Liver (tissue), 8 donors: ENCODE measurements at regions not wholly inside any gene's neighbourhood (a gene's known extent, or its start where the extent isn't known, plus 50 kb on each side); places are given as distances from the start of the nearest gene placed in this dataset.

Experiments used
- DNase-seq: peaks from one replicate; pipeline ENCODE4 v3.0.0-alpha.2; 2017; ENCODE audit warnings: low spot score
- H3K27ac ChIP-seq, 2 donors: one replicate each; pipeline ENCODE4 v1.7.0; 2013; ENCODE audit warnings: inconsistent platforms in 2 of 2, low read length in 2 of 2, control low read depth in 1 of 2, low read depth in 1 of 2, mild to moderate bottlenecking in 1 of 2
- H3K27me3 ChIP-seq, 4 donors: one replicate each; pipeline versions ENCODE4 v1.6.1 to v1.7.0; 2013; ENCODE audit warnings: low read length in 3 of 4, inconsistent platforms in 1 of 4, mild to moderate bottlenecking in 1 of 4, moderate library complexity in 1 of 4; ENCODE audit not compliant: control insufficient read depth in 4 of 4, insufficient read depth in 4 of 4
- H3K36me3 ChIP-seq, 4 donors: one replicate each; pipeline versions ENCODE4 v1.6.1 to v1.7.0; 2013; ENCODE audit warnings: low read length in 3 of 4, mild to moderate bottlenecking in 3 of 4, low read depth in 1 of 4, moderate library complexity in 1 of 4; ENCODE audit not compliant: control insufficient read depth in 4 of 4, insufficient read depth in 3 of 4
- H3K4me1 ChIP-seq, 4 donors: one replicate each; pipeline versions ENCODE4 v1.6.1 to v1.7.0; 2013; ENCODE audit warnings: low read length in 3 of 4, mild to moderate bottlenecking in 3 of 4, moderate library complexity in 1 of 4; ENCODE audit not compliant: control insufficient read depth in 4 of 4, insufficient read depth in 4 of 4
- H3K4me3 ChIP-seq, 3 donors: one replicate each; pipeline versions ENCODE4 v1.6.1 to v1.7.0; 2013; ENCODE audit warnings: low read length in 3 of 3, control low read depth in 1 of 3, low read depth in 1 of 3, mild to moderate bottlenecking in 1 of 3
- H3K9ac ChIP-seq, 2 donors: one replicate each; pipeline ENCODE4 v1.7.0; 2013; ENCODE audit warnings: low read length in 2 of 2, mild to moderate bottlenecking in 2 of 2, moderate library complexity in 2 of 2, control low read depth in 1 of 2, low read depth in 1 of 2
- H3K9me3 ChIP-seq, 4 donors: one replicate each; pipeline versions ENCODE4 v1.6.1 to v1.7.0; 2013; ENCODE audit warnings: low read length in 3 of 4; ENCODE audit not compliant: control insufficient read depth in 4 of 4
- EGR1 ChIP-seq, 2 donors: IDR thresholded peaks; 2 replicates each; pipeline ENCODE4 v1.6.1; 2016 to 2018; ENCODE audit warnings: antibody characterized with exemption in 2 of 2, low read depth in 2 of 2
- FOXA1 ChIP-seq: IDR thresholded peaks from 2 replicates; pipeline ENCODE4 v1.6.1; 2016; ENCODE audit warnings: antibody characterized with exemption
- FOXA2 ChIP-seq: IDR thresholded peaks from 2 replicates; pipeline ENCODE4 v1.6.1; 2016; ENCODE audit warnings: antibody characterized with exemption
- GABPA ChIP-seq, 2 donors: IDR thresholded peaks in 1 of 2; conservative IDR thresholded peaks in 1 of 2; 2 replicates each; pipeline ENCODE4 v1.6.1; 2016; ENCODE audit warnings: antibody characterized with exemption in 2 of 2, mild to moderate bottlenecking in 1 of 2, moderate library complexity in 1 of 2
- HNF4A ChIP-seq, 2 donors: conservative IDR thresholded peaks; 2 replicates each; pipeline ENCODE4 v1.6.1; 2016; ENCODE audit warnings: antibody characterized with exemption in 2 of 2, mild to moderate bottlenecking in 2 of 2
- HNF4G ChIP-seq: IDR thresholded peaks from 2 replicates; pipeline ENCODE4 v1.6.1; 2016; ENCODE audit warnings: antibody characterized with exemption
- JUND ChIP-seq, 2 donors: IDR thresholded peaks; 2 replicates each; pipeline ENCODE4 v1.6.1; 2016; ENCODE audit warnings: antibody characterized with exemption in 2 of 2
- NR2F2 ChIP-seq: IDR thresholded peaks from 2 replicates; pipeline ENCODE4 v1.6.1; 2016; ENCODE audit warnings: antibody characterized with exemption
- RAD21 ChIP-seq, 2 donors: IDR thresholded peaks; 2 replicates each; pipeline ENCODE4 v1.6.1; 2016; ENCODE audit warnings: antibody characterized with exemption in 2 of 2, mild to moderate bottlenecking in 2 of 2
- SP1 ChIP-seq: IDR thresholded peaks from 2 replicates; pipeline ENCODE4 v1.6.1; 2018; ENCODE audit warnings: antibody characterized with exemption, mild to moderate bottlenecking
- TAF1 ChIP-seq: conservative IDR thresholded peaks from 2 replicates; pipeline ENCODE4 v1.6.1; 2016; ENCODE audit warnings: antibody characterized with exemption, mild to moderate bottlenecking
- YY1 ChIP-seq: IDR thresholded peaks from 2 replicates; pipeline ENCODE4 v1.6.1; 2016; ENCODE audit warnings: antibody characterized with exemption, mild to moderate bottlenecking
- WGBS: extraction: QIAGEN DNeasy Blood & Tissue Kit; methylation state at CpG from one replicate; pipeline ENCODE4 v1.1.7; 2013; 5-methylcytosine and 5-hydroxymethylcytosine counted together
- TF ChIP-seq, protein P1 (sequence below): IDR thresholded peaks from 2 replicates; pipeline ENCODE4 v1.6.1; 2016; ENCODE audit warnings: antibody characterized with exemption
- TF ChIP-seq, protein P2 (sequence below): IDR thresholded peaks from 2 replicates; pipeline ENCODE4 v1.6.1; 2016; ENCODE audit warnings: antibody characterized with exemption
- TF ChIP-seq, protein P3 (sequence below): IDR thresholded peaks from 2 replicates; pipeline ENCODE4 v1.6.1; 2016; ENCODE audit warnings: antibody characterized with exemption
- TF ChIP-seq, protein P4 (sequence below): fragments of 150-350 bp; IDR thresholded peaks from 2 replicates; pipeline ENCODE4 v1.5.1; 2017; ENCODE audit warnings: improper control_type of control experiment, low read depth, low read length; ENCODE audit not compliant: missing input control
- donor health status: healthy.
- donor health status: healthy.
- donor health status: healthy.
- donor health status: healthy.
- donor health status: healthy.

DNA sequence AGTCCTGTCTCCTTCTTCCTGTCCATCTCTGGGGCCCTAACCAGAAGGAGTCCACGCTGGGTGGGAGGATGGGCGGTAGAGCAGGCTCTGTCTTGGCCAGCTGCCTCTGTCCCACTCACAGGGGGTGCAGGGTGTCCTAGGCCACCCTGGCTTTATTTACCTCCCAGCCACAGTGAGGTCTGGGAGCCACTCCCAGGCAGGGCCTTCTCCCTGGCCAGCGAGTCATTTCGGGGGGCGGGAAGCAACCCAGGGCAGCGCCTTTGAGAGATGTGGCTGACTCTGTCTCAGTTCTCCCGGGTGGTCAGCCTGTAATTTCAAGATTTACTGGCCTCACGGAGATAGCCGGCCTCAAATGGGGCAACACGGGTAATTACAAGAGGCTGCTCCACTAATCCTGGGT is 67.4 kb upstream of the PTCH1 start:
- Histone ChIP-seq H3K9ac (no peak overlapping the region), H3K27me3 (no peaks in the 10 kb centered on the region), H3K4me1 (peaks cover under 1 to 10% (median 6%) of the 10 kb centered on the region in 4 donors), H3K4me3 (no peak overlapping the region), H3K36me3 (no peaks in the 10 kb centered on the region), H3K27ac (no peak overlapping the region), H3K9me3 (no peaks in the 10 kb centered on the region)
- 76% methylated on average over 10 of the region's 10 CpGs for WGBS
- no peak for DNase-seq
- no peak for TF ChIP-seq YY1
- TF ChIP-seq HNF4G, result no peak
- TF ChIP-seq, protein P1, sequence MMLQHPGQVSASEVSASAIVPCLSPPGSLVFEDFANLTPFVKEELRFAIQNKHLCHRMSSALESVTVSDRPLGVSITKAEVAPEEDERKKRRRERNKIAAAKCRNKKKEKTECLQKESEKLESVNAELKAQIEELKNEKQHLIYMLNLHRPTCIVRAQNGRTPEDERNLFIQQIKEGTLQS, result no peak
- TF ChIP-seq, protein P2, sequence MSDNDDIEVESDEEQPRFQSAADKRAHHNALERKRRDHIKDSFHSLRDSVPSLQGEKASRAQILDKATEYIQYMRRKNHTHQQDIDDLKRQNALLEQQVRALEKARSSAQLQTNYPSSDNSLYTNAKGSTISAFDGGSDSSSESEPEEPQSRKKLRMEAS, result no peak
- TF ChIP-seq NR2F2, result no peak
- TF ChIP-seq SP1, result no peak
- TF ChIP-seq FOXA2, result no peak
- no peak for TF ChIP-seq HNF4A (conservative IDR thresholded peaks at IDR 0.05)
- TF ChIP-seq RAD21 (IDR thresholded peaks at IDR 0.05), result no peak
- TF ChIP-seq GABPA (IDR thresholded peaks at IDR 0.05 in 1 of 2, conservative IDR thresholded peaks at IDR 0.05 in 1 of 2), result no peak

DNA sequence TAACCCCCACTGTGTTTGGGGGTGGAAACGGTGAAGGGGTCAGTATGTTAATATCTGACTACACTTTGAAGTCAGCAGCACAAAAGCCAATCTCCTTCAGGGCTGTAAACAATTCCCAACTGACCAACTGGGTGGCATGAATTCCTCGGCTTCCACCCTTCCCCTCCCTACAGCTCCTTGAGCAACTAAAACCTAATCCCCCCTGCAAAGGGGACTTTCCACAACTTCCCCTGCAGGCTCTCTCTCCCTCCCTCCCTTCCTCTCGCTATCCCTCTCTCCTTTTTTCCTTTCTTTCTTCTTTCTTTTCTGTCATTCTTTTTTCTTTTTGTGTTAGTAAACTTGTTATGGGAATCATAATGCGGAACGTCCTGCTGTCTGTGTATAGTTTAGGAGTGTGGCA is 65.1 kb upstream of the PTCH1 start:
- Histone ChIP-seq H3K4me1 (no peaks in the 10 kb centered on the region), H3K9me3 (no peaks in the 10 kb centered on the region), H3K9ac (no peak overlapping the region), H3K27ac (no peak overlapping the region), H3K27me3 (no peaks in the 10 kb centered on the region), H3K36me3 (no peaks in the 10 kb centered on the region), H3K4me3 (no peak overlapping the region)
- DNase-seq, result no peak
- WGBS, result 68% methylated on average over 5 of the region's 5 CpGs
- no peak for TF ChIP-seq EGR1 (IDR thresholded peaks at IDR 0.05; ENCODE audit: low read depth in 2 of 2)
- TF ChIP-seq, protein P3, sequence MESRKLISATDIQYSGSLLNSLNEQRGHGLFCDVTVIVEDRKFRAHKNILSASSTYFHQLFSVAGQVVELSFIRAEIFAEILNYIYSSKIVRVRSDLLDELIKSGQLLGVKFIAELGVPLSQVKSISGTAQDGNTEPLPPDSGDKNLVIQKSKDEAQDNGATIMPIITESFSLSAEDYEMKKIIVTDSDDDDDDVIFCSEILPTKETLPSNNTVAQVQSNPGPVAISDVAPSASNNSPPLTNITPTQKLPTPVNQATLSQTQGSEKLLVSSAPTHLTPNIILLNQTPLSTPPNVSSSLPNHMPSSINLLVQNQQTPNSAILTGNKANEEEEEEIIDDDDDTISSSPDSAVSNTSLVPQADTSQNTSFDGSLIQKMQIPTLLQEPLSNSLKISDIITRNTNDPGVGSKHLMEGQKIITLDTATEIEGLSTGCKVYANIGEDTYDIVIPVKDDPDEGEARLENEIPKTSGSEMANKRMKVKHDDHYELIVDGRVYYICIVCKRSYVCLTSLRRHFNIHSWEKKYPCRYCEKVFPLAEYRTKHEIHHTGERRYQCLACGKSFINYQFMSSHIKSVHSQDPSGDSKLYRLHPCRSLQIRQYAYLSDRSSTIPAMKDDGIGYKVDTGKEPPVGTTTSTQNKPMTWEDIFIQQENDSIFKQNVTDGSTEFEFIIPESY, result no peak
- TF ChIP-seq, protein P4, sequence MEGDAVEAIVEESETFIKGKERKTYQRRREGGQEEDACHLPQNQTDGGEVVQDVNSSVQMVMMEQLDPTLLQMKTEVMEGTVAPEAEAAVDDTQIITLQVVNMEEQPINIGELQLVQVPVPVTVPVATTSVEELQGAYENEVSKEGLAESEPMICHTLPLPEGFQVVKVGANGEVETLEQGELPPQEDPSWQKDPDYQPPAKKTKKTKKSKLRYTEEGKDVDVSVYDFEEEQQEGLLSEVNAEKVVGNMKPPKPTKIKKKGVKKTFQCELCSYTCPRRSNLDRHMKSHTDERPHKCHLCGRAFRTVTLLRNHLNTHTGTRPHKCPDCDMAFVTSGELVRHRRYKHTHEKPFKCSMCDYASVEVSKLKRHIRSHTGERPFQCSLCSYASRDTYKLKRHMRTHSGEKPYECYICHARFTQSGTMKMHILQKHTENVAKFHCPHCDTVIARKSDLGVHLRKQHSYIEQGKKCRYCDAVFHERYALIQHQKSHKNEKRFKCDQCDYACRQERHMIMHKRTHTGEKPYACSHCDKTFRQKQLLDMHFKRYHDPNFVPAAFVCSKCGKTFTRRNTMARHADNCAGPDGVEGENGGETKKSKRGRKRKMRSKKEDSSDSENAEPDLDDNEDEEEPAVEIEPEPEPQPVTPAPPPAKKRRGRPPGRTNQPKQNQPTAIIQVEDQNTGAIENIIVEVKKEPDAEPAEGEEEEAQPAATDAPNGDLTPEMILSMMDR, result no peak
- TF ChIP-seq, protein P1, result no peak
- no peak for TF ChIP-seq HNF4G
- TF ChIP-seq, protein P2, result no peak
- TF ChIP-seq HNF4A (conservative IDR thresholded peaks at IDR 0.05), result no peak
- no peak for TF ChIP-seq TAF1
- no peak for TF ChIP-seq FOXA1
- no peak for TF ChIP-seq YY1
- TF ChIP-seq FOXA2, result no peak
- TF ChIP-seq JUND (IDR thresholded peaks at IDR 0.05), result no peak
